Omental fat pad (tissue), 3 donors: ENCODE measurements at regions not wholly inside any gene's neighbourhood (a gene's known extent, or its start where the extent isn't known, plus 50 kb on each side); places are given as distances from the start of the nearest gene placed in this dataset.
"Not testable (repeated sequence)": the region's sequence is repeated elsewhere in the genome, so short reads cannot be mapped to it uniquely, and the experiment has no call there.

Experiments
- ATAC-seq: fragments of 150-250 bp; one replicate; pipeline ENCODE4 v1.9.1; 2016; ENCODE audit warnings: mild to moderate bottlenecking, moderate library complexity; ENCODE audit not compliant: low FRiP score
- DNase-seq: peaks from one replicate; pipeline ENCODE4 v3.0.0-alpha.2; 2019; ENCODE audit warnings: low spot score
- TF ChIP-seq, protein P1 (sequence below), 3 donors: fragments of 450-650 bp; IDR thresholded peaks; one replicate each; pipeline ENCODE4 v1.5.1; 2016 to 2017; ENCODE audit warnings: antibody characterized with exemption in 3 of 3, mild to moderate bottlenecking in 3 of 3, moderate library complexity in 2 of 3

DNA sequence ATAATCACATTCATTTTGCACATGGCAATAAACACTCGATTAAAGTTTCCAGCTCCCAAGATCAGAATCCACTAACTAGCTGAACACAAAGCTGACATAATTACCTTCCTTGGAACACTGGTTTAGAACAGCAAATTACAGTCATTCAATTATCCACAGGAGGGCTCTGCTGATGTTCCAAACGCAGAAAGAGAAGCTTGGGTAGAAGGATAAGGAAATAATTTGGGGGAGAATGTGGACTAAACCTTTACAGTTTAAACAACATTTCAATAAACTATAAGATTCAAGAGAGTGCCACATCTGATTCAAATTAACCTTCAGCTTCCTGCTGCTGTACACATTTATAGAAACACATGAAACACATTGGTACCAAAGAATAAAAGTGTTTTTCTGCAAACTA is 67.8 kb upstream of the ARL4C start:
- TF ChIP-seq, protein P1, sequence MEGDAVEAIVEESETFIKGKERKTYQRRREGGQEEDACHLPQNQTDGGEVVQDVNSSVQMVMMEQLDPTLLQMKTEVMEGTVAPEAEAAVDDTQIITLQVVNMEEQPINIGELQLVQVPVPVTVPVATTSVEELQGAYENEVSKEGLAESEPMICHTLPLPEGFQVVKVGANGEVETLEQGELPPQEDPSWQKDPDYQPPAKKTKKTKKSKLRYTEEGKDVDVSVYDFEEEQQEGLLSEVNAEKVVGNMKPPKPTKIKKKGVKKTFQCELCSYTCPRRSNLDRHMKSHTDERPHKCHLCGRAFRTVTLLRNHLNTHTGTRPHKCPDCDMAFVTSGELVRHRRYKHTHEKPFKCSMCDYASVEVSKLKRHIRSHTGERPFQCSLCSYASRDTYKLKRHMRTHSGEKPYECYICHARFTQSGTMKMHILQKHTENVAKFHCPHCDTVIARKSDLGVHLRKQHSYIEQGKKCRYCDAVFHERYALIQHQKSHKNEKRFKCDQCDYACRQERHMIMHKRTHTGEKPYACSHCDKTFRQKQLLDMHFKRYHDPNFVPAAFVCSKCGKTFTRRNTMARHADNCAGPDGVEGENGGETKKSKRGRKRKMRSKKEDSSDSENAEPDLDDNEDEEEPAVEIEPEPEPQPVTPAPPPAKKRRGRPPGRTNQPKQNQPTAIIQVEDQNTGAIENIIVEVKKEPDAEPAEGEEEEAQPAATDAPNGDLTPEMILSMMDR (IDR thresholded peaks at IDR 0.05), result no peak
- ATAC-seq (no peak), DNase-seq (no peak)

DNA sequence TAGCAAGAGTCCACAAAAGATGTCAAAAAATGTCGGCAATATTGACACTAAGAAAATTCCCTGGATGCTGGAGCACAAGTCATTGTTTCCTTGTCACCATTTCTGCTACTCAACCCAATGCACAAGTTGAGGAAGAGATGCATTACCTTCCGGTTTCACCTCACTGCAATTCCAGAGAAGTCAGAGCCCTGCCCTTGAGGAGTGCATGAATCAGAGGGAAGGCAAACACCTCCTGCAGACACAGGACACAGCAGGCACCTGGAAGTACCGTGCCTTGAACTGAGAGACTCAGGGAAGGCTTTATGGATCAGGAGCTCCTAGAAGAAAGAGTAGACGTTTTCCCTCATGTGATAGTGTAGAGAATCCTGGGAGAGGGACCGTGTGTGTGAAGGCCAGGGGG is 62.7 kb upstream of the ARL4C start:
- ATAC-seq (no peak), DNase-seq (no peak)
- TF ChIP-seq, protein P1 (IDR thresholded peaks at IDR 0.05), result no peak

DNA sequence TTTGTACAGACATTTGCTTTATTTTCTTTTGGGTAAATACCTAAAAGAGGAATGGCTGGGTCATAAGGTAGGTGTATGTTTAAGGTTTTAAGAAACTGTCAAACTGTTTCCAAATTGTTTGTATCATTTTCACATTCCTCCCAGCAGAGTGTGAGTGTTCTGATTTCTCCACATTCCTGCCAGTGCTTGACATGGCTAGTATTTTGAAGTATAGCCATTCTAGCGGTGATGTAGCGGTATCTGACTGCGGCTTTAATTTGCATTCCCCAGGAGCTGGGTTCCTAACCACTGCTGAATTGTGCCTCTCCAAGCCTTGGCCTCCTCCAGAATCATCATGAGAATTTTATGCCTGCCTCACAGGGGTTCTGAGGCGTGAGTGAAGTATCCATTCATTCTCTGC is 61.8 kb upstream of the ARL4C start:
- TF ChIP-seq, protein P1 (IDR thresholded peaks at IDR 0.05), result no peak
- DNase-seq (no peak), ATAC-seq (no peak)

DNA sequence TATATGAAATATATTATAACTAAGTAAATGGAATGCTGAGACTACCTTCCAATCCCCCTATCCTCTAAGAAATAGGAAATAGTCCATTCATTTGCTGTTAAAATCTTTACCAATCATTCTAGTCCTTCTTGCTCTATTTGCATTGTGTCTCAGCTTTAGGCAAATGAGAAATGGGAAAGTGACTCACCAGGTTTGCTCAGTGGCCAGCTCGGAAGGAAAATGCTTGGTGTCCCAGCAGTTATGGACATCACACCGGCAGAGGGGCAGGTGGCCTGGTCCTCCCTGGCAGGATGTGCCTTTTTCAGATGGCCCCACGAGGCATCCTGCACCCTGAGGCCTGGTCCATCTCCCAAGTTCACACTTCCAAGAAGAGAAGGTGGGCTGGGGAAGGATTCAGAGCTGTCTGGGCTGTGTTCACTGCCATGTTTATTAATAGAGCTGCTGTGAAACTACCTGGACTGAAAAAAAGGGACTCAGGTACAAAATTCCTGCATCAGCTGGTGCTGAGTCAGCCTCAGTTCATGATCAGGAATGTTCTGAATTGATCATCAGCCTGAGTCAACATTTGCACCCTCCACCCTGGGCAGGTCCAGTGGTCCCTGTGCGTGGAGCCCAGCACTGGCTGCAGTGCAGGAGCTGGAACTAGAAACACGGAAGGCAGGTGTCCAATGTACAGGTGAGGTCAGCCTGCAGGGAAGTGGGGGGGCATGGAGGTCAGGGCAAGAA is 60.1 kb upstream of the ARL4C start:
- TF ChIP-seq, protein P1 (IDR thresholded peaks at IDR 0.05), result no peak
- ATAC-seq (no peak), DNase-seq (no peak)

DNA sequence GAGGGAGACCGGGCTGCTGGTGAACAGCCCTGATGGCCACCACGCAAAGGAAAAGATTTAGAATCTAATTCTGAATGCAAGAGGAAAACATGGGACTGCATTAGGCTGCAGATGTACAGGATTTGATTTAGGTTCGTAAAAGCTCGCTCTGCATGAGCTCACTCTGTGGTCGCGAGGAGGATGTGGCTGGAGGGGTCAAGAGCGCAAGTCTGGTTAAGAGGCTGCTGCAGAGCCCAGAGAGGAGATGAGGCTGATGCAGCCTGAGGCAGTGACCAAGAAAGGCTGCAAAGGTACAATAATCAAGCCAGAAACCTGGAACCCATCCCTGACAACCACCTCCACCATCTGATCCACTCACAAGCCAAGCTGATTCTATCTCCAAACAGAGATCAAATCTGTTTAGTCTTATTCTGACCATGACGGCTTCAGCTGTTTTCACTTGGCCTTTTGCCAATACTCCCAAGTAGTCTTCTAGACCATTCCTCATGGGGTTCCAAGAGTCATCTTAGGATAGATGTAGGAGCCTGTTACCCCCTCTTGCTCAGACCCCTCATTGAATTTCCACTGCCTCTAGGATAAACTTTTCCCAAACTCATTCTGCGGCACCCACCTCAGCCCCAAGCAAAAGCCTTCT is 58.9 kb upstream of the ARL4C start:
- TF ChIP-seq, protein P1 (IDR thresholded peaks at IDR 0.05), result no peak
- DNase-seq, result no peak
- ATAC-seq, result no peak

DNA sequence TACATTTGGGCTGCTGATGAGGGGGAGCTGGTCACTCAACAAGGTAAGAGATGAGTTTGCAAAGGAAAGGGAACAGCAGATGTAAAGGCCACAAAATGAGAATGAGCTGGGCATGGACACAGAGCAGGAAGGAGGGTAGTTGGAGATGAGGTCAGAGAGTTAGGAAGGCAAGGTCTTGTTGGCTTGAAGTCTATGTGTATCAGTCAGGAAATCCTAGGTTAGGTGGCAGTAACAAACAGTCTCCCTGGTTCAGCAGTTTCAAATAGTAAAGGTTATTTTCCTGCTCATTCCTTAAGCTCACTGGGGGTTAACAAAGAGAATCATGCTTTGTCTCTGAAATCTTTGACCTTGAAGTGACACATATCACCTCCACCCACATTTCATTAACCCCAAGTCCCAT is 58.3 kb upstream of the ARL4C start:
- TF ChIP-seq, protein P1 (IDR thresholded peaks at IDR 0.05), result no peak
- ATAC-seq, result no peak
- DNase-seq, result no peak

DNA sequence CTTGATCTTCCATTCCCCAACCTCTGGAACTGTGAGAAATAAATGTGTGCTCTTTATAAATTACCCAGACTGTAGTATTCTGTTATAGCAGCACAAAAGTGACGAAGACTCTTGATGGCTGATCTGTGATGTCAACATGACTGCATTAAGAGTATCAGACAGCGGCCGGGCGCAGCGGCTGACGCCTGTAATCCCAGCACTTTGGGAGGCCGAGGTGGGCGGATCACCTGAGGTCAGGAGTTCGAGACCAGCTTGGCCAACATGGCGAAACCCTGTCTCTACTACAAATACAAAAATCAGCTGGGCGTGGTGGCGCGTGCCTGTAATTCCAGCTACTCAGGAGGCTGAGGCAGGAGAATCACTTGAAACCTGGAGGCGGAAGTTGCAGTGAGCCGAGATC is 56.3 kb upstream of the ARL4C start:
- DNase-seq, ATAC-seq: not testable (repeated sequence)
